Superior temporal gyrus (tissue), 1 donor: ENCODE measurements at regions not wholly inside any gene's neighbourhood (a gene's known extent, or its start where the extent isn't known, plus 50 kb on each side); places are given as distances from the start of the nearest gene placed in this dataset.
"Not testable (repeated sequence)": the region's sequence is repeated elsewhere in the genome, so short reads cannot be mapped to it uniquely, and the experiment has no call there.

ENCODE experiments used
- DNase-seq: peaks from one replicate; pipeline ENCODE4 v3.0.0-alpha.2; 2016; ENCODE audit errors: extremely low spot score

DNA sequence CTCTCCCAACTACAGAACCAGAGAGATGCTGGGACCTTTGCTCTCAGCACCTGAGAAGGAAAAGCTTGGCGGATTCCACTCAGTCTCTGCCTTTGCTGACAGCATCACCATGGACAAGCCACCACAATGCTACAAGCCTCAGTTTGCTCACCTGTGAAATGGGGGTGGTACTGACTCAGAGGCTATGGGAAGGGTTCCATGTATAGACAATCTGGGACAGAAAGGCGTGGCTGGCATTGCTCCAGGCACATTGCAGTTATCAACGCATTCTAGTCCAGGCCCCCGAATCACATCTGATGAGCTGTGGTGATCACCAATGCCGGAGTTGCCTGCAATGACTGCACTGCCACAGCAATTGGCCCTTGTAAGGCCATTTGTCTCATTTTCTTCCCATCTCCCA, 72.6 kb downstream of the ISX start:
- DNase-seq = no peak

DNA sequence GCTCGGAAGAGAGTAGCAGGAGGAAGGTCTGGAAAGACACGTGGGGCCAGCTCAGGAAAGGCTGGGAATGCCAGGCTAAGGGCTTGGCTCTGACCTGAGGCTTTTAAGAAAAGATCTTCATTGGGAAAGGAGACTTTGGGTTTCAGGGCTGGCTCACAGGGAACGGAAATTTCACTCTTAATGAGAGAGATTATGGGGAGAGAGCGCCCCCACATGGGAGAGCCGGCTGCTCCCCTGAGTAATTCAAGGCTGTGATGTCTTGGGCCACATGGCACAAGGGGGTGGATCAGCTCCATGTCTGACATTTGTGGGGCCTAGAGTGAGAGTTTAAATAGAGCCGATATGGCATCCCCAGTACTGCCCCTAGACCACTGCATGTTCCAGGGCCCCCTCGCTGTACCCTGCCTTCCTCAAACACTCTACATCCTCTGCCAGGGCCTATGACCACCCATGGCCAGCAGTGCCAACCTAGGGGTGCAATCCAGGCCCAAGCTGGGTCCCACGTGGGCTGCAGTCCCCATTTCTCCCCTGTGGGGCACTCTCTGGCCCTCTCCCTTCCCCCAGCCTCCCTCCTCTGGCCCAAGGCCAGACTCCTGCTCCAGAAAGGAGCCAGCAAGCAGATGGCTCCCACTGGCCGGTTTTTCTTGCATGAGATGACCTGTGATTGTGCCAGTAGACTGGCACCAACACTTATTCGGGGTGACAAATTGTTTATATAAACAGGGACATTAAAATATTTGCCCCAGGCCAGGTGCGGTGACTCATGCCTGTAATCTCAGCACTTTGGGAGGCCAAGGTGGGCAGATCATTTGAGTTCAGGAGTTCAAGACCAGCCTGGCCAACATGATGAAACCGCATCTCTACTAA, 75.2 kb downstream of the ISX start:
- DNase-seq = no peak

DNA sequence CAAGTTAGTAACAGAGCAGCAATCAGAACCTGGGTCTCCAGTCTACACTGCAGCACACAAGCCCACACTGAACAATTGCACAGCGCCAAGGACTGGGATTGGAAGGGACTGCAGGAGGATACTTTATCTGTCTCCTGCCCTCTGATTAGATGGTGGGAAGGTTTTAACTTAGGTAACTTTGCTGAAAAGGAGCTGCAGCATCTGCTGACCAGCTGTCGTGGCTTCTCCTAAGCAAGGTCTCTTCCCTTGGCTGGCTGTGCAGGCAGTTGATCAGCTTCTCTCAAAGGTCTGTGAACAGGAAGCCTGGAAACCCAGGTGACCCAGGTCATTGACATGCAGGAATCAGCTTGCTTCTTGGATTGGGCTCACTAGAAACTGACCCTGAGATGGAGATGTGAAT, 82.4 kb downstream of the ISX start:
- DNase-seq = no peak

DNA sequence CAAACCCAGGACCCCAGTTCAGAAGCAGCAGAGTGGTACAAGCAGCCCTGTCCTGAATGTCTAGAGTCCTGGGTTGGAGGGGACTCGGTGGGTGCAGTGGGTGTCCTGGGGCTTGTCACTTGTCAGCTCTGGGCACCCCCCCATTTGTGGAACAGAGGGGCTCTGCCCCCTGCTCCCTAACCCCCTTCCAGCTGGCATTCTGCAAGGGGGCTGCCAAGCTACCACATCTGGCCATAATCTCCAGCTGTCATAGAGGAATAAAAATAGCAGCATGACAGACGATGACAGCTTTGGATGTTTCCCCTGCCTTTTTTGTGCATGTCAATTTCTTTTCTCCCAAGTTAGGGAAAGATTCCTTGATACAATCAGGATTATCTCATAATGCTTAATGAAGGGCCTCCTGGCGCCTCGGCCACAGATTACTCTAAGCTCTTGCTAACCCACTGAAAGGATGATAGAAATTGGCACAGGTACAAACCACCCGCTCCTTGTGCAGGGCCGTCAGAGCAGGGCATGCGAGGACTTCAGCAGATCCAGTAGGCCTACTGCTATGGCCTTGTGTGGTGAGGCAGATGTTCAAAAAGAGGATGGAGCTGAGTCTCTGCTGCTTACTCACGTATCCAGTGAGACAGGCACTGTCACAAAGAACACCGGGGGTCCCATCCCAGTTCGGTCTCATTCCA, 83.0 kb downstream of the ISX start:
- no peak for DNase-seq

DNA sequence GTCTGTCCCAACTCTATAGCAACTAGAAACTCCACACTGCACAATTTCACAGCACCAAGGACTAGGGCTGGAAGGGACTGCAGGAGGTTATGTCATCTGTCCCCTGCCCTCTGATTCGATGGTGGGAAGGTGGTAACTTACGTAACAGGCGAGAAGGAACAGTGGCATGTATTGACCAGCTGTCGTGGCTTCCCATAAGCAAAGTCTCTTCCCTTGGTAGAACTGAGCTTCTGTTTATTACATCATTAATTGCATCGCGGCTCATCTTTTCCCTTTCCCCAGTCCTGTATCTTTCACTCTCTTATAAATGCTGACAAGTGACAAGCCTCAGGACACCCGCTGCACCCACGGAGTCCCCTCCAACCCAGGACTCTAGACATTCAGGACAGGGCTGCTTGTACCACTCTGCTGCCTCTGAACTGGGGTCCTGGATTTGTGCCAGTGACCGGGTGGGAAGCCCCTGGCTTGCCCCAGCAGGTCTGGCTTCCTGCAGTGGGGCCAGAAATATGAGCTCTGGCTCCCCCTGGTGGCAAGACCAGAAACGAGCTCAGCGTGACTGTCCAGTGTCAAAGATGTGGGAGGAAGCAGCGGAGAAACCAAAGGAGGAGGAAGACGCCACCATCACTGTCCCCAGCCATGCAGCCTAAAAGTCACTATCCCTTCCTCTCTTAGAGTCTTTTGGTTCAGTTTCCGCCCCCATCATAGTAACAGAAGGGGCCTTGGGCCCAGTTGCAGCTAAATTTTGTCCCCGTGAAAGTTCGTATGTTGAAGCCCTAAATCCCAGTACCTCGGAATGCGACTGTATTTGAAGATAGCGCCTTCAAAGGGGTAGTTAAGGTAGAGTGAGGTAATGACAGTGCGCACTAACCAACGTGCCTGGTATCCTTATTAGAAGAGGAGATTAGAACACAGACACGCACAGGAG, 84.5 kb downstream of the ISX start:
- peak; percentile 77 for DNase-seq

DNA sequence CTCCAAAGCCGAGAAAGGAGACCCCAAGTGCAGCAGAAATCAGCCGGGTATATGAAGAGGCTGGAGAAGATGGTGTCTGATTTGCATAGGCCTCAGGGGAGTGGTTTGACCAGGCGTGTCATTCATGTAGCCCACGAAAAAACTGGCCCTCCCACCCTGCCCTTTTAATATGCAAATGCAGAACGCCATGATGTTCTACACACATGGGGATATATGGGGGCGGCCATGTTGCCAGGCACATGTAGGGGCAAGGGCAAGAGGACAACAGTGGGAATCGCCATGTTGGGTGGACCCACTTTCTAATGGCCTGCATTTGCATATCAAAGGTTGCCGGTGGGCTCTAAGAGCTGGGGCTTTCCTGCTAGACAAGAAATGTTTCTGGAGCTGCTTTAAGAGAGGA, 86.4 kb downstream of the ISX start:
- DNase-seq = no peak

DNA sequence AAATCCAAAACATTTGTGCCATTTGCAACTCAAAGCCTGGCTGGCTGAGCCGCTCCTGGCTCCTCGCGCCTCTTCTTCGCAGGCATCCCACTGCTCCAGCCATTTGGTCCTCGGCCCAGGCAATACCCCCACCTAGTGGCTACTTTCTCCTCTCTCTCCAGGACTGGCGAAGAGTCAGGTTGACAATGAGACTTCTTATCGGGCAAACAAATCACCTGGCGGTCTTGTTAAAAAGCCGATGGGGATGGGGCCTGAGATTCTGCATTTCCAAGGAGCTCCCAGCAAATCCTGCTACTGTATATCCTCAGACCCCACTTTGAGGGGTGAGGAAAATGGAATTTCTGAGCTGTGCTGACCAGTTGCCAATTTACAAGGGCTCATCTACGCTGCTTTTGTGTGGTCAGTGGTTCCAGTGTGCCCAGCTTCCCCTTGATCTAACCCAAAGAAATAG, 89.0 kb downstream of the ISX start:
- DNase-seq = peak; percentile 71

DNA sequence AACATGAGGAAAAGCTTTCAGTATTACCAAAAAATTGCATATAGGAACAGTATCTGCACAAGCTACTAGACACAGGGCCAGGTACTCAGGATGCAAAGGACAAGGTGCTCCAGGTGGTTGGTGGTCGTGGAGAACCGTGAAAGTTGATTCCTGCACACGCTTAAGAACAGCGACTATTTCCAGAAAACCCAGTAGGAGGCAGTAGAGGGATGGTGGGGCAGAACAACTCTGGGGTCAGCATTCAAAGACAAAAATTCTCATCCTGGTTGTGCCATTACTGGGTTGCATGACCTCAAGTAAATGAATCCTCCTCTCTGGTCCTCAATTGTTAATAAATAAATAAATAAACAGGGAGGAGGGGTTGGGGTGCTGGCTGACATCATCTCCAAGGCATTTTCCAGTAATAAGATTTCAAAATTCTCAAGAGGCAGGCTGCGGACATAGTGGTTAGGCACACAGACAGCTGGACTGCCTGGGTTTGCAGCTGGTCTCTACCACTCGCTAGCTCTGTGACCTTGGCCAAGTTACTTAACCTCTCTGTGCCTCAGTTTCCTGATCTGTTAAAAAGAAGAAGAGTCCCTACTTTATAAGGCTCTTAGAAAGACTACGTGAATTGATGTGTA, 89.6 kb downstream of the ISX start:
- no peak for DNase-seq

DNA sequence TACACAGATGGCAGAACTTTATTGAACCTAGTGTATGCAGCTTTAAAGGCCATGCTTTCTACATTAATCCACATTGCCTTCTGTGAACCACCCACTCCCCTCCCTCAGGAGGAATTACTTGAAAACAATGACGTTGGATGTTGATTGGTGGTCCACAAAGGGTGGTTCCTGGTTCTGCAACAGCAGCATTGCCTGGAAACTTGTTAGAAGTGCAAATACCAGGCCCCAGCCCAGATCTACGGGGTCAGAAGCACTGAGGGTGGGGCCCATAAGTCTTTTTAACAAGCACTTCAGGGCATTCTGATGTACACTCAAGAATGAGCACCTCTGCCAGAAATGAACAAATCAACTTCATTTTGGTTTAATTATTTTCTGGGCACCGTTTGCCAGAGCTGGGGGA, 91.0 kb downstream of the ISX start:
- no peak for DNase-seq

DNA sequence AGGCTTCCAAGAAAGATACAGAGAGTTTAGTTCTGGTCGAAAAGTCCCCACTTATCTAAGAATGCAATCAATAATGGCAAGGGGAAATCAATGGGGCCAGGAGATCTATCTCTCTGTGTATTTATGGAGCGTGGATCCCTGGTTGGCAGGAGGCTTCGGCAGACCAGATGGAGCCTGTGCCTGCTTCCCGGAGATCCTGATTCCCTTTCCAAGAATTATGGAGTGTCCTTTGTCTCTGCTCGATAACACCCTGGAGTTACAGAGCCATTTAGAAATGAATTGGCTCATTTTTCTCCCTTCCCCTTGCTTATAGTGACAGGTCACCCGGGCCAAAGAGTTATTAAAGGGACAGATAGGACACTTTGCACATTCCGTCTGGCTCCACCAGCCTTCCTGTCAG, 92.4 kb downstream of the ISX start:
- DNase-seq = no peak

DNA sequence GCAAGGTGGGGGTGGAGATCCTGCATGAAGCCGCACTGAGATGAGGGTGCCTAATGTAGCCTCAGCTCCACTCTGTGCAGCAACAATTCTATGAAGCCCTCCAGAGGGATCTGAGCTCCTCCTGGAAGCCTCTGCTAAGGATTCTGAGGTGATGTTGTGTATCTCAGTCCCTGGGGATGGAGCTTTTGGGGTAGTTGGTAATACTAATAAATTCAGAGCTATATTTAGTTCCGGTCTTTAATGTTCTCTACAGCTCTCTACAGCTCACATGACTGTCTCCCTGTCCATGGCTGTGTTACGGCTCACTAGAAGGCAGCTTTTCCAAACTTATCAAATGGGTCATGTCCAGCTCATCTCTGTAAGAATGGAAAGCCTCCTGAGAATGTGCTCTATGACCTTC, 93.4 kb downstream of the ISX start:
- DNase-seq = no peak

DNA sequence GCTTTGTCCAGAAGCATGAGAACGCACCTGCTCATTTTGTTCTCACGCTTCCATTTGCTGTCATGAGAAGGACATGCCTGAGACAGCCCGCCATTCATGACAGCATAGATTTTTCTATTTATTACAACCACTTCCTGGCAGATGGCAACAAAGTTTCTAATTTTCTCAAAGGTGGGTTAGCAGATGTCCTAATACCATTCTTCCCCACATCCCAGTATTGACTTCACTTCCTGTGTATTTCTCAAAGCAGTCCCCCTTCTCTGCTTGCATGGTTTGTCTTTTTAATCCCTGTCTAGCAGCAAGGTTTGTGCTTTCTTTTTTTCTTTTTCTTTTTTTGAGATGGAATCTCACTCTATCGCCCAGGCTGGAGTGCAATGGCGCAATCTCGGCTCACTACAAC, 94.3 kb downstream of the ISX start:
- DNase-seq = no peak

DNA sequence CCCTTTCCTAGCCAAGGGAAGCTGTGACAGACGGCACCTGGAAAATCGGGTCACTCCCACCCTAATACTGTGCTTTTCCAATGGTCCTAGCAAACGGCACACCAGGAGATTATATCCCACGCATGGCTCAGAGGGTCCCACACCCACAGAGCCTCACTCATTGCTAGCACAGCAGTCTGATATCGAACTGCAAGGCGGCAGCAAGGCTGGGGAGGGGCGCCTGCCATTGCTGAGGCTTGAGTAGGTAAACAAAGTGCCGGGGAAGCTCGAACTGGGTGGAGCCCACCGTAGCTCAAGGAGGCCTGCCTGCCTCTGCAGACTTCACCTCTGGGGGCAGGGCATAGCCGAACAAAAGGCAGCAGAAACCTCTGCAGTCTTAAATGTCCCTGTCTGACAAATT, 91.4 kb upstream of the HMGXB4 start:
- DNase-seq = not testable (repeated sequence)

DNA sequence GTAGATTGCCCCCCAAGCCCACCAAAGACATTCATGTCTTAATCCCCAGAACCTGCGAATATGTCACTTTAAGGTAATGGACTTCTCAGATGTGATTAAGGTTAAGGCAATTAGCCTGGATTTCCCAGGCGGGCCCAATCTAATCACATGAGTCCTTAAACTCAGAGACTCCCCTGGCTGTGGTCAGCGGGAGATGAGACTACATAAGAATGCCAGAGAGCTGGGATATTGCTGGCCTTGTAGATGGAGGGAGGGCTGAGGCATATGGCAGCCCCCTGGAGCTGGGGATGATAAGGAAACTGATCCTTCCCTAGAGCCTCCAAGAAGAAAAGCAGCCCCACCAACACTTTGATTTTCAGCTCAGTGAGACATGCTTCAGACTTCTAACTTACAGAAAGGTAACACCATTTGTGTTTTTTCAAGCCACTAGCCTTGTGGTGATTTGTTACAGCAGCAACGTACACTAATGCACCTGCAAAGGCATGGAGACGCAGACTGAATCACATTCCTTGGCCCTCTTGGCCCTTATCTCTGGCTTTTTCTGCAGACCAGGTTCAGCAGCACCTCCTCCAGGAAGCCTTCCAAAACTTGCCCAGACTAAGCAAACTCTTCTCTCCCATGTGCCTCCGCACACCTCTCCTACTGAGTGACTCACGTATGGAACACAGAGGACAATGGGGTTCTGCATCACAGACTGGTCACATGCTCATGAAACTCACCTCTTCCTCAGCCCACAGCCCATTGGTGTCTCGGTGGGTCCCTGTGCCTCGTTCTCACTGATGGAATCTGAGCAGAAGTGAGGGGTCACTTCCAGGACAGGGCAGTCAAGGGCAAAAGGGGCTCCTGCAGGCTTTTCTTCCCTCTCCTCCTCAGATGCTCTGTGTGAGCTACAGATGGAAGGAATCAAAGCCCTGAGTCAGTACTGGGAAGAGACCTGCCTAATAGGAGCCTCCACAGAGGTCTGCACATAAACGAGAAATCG, 86.3 kb upstream of the HMGXB4 start:
- DNase-seq = no peak

DNA sequence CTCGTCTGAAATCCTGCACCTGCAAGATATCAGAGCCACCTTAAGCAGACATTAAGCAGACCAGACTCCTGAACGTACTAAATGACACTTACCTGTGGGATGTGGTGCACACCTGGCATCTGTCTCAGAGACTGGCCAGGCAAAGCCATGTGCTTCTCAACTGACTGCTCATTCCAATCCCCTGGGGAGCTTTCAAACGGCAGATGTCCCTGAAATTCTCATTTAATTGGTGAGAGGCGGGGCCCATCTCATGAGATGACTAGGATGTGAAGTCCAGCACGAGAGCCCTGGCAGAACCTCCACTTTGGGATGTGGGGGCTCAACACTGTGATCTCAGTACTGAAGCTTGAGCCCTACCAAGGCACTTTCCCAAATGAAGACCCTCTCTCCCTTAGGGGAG, 84.9 kb upstream of the HMGXB4 start:
- no peak for DNase-seq

DNA sequence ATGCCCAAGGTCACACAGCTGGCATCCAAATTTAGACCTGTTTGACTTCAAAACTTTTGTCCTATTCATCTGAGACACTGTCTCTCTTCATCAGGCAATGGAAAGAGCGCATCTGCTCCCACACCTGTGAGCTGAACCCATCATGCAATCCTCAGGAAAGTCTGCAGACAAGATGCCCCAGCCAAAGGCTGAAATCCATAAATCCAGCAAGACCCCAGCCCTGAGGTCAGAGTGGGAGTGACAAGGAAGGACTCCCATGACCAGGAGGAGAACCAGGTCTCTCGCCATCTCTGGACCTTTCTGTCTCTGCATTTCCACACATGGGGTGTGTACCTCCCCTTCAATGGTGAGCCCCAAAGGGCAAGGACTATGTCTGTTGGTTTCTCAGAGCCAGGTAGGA, 83.6 kb upstream of the HMGXB4 start:
- no peak for DNase-seq

DNA sequence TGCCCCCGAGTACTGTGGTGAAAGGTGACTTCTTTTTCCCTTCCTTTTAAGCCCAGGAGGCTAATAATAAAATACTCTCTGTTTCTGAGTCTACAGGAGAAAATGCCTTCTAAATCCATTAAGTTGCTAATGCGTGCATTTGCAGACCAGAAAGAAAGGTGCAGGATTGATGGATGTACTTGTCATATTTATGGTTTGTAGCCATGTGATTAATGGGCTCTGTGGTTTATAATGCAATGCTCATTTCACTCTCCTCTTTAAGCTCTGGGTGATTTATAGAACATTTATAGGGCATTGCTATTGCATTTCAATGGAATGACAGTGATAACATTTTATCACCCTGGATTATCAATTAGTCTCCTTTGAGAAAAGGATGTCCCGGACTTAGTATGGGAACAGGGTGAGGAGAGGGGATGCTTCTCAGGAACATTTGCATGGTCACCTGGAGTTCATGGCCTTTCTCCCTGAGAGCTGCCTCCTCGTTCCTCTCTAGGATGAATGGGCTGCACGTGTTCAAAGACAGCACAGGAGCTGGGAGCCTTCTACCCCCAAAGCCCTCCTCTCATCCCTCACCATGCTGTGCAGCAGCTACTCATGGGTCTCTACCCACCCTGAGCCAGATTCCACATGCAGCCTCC, 82.8 kb upstream of the HMGXB4 start:
- no peak for DNase-seq

DNA sequence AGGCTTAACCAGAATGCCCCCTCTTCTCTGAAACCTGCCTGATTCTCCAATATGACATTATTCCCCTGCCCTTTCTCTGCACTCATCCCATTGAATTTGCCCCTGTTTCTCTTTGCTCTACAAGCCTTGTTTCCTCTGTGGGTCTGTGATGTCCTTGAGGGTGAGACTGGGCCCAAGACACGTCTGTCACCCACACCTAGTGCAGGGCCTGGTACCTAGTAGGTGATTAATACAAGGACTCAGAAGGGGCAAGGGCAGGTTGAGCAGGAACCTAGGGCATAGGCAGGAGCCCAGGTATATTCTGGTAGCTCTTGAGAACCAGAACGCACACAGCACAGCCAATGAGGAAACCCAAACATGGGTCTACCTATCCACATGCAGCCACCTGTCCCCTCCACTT, 81.9 kb upstream of the HMGXB4 start:
- no peak for DNase-seq

DNA sequence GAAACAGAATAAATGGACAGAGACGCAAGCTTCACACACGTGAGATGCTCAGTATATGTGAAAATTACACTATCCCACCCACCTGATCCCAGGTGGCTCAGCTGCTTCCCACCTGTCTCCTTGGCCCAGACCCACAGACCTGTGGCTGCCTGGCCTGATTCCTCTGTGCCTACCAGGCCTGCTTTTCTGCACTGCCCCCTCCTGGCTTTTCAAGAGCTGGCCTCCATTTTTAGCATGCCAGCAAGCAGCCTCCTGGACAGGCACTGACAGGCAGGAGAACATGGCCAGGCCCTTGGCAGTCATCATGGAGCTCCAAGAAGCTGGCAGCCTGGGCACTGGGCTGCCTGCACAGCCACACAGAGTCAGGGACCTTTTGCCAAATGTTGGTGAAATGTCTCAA, 79.5 kb upstream of the HMGXB4 start:
- DNase-seq = no peak

DNA sequence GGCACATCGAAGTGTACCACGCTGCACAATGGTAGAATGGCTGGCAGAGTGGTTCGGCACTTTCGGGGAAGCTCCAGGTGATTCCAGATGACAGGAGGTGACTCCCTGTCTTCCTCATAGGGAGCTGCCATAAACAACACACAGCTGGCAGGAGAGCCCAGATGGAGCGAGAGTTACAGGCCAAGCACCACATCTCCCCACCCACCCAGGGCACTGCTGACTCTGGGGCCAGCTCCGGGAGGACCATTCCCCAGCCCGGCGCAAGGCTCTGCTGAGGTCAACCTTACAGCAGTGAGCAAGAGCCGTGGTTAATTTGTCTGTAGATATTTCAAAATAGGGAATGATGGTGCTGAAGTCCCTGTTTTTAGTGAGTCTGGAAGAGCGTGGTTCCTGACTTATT, 78.8 kb upstream of the HMGXB4 start:
- no peak for DNase-seq
